ENCODE measurements at regions not wholly inside any gene's neighbourhood (a gene's known extent, or its start where the extent isn't known, plus 50 kb on each side); places are given as distances from the start of the nearest gene placed in this dataset.

DNA sequence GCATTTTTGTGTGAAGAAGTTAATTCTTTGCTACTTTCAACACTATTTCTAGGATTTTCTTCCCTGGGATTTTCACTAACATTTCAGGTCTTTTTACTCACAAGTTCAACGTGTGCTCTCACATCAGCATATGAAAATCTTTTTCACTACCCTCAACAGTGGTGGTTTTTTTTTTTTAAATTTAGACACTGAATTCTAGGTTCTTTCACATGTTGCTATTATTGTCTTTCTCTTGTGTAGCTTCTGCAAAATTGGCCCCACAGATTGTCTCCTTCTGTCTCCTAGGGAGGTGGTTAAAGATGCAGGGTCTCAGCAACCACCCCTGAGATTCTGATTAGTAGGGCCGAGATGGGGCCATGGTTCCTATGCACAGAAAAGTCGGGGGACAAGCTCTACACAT, 165.0 kb upstream of the GPR26 start:
- TF ChIP-seq, protein P1, sequence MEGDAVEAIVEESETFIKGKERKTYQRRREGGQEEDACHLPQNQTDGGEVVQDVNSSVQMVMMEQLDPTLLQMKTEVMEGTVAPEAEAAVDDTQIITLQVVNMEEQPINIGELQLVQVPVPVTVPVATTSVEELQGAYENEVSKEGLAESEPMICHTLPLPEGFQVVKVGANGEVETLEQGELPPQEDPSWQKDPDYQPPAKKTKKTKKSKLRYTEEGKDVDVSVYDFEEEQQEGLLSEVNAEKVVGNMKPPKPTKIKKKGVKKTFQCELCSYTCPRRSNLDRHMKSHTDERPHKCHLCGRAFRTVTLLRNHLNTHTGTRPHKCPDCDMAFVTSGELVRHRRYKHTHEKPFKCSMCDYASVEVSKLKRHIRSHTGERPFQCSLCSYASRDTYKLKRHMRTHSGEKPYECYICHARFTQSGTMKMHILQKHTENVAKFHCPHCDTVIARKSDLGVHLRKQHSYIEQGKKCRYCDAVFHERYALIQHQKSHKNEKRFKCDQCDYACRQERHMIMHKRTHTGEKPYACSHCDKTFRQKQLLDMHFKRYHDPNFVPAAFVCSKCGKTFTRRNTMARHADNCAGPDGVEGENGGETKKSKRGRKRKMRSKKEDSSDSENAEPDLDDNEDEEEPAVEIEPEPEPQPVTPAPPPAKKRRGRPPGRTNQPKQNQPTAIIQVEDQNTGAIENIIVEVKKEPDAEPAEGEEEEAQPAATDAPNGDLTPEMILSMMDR (IDR thresholded peaks at IDR 0.05) = no peak
- Histone ChIP-seq H3K27me3 (ENCODE audit: insufficient read depth in 3 of 3, low read length in 2 of 3) (peaks cover 0 to 12% (median 0%) of the 10 kb centered on the region in 3 donors), H3K9me3 (no peaks in the 10 kb centered on the region), H3K27ac (no peak overlapping the region), H3K4me3 (no peak overlapping the region), H3K4me1 (no peaks in the 10 kb centered on the region), H3K36me3 (ENCODE audit: insufficient read depth in 1 of 2, low read depth in 1 of 2) (no peaks in the 10 kb centered on the region)
- no peak for DNase-seq
- no peak for ATAC-seq
- intact Hi-C loops (cut with DNase I) = no loop called here
- WGBS, 3 donors = 81 to 90% (median 83%) methylated on average over 3 of the region's 3 CpGs

DNA sequence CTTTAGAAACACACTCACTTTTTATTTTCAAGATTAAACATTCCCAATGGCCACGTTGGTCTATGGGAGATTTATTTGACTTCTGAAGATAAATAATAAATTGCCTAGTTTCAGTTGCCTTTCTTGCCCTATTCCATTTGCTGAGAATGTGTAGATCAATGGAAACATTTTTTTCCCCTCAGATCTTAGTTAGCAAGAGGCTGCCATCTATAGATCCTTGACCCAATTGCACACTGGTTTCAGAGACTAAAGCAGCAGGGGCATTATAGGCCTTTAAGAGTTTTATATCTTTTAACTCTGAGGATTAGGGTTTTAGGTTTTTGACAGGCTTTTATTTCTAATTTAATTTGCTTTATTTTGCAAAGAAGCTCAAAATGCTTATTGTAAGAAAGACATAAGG, 163.2 kb upstream of the GPR26 start:
- no peak for DNase-seq
- ATAC-seq = no peak
- Histone ChIP-seq H3K4me3 (no peak overlapping the region), H3K4me1 (no peaks in the 10 kb centered on the region), H3K27ac (no peak overlapping the region), H3K36me3 (ENCODE audit: insufficient read depth in 1 of 2, low read depth in 1 of 2) (no peaks in the 10 kb centered on the region), H3K27me3 (ENCODE audit: insufficient read depth in 3 of 3, low read length in 2 of 3) (peaks cover 0 to 12% (median 0%) of the 10 kb centered on the region in 3 donors), H3K9me3 (no peaks in the 10 kb centered on the region)
- intact Hi-C loops (cut with DNase I) = no loop called here
- TF ChIP-seq, protein P1 (IDR thresholded peaks at IDR 0.05) = no peak
- 72 to 74% (median 74%) methylated on average over 1 of the region's 1 CpG for WGBS, 3 donors

DNA sequence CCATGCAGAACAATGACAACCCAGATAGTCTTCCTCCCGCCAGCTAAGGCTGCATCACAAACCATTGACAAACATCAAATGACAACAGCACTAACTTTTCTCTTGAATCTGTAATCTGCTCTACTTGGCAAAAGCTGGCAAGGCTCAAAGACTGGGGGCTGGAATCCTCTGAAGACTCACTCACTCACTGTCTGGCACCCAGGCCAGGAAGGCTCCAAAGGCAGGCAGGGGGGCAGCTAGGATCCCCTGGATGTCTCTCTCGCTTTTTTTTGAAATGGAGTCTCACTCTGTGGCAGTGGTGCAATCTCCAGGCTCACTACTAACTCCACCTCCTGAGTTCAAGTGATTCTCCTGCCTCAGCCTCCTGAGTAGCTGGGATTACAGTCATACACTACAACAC, 159.7 kb upstream of the GPR26 start:
- H3K36me3 ChIP-seq (ENCODE audit: insufficient read depth in 1 of 2, low read depth in 1 of 2) = no peaks in the 10 kb centered on the region
- WGBS, 3 donors = 84 to 89% (median 88%) methylated on average over 2 of the region's 2 CpGs
- DNase-seq = no peak
- no peak for ATAC-seq
- H3K9me3 ChIP-seq = no peaks in the 10 kb centered on the region
- H3K4me1 ChIP-seq = no peaks in the 10 kb centered on the region
- no peak overlapping the region for H3K27ac ChIP-seq
- H3K27me3 ChIP-seq (ENCODE audit: insufficient read depth in 3 of 3, low read length in 2 of 3) = peaks cover 0 to 6% (median 0%) of the 10 kb centered on the region in 3 donors
- intact Hi-C loops (cut with DNase I) = no loop called here
- H3K4me3 ChIP-seq = no peak overlapping the region
- TF ChIP-seq, protein P1 (IDR thresholded peaks at IDR 0.05) = no peak

DNA sequence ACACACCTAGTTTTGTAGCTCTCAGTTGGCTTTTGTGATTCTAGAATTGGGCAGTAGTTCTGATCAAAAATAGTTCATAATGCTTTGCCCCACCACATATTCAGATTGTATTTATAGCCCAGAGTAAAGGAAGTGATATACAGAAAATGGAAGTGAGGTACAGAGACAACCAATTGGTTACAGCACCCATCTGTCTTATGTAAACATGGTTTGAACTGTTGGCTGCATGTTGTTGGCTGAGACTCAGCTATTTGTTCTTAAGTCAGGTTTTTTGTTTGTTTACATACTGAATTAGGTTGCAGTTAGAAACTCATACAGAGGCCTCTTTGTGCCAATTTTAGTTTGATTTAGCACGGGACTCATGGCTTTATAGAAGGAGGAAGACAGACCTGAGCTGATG, 158.9 kb upstream of the GPR26 start:
- intact Hi-C loops (cut with DNase I) = no loop called here
- H3K27ac ChIP-seq = no peak overlapping the region
- no peaks in the 10 kb centered on the region for H3K36me3 ChIP-seq (ENCODE audit: insufficient read depth in 1 of 2, low read depth in 1 of 2)
- no peak for ATAC-seq
- no peaks in the 10 kb centered on the region for H3K4me1 ChIP-seq
- peaks cover 0 to 2% (median 0%) of the 10 kb centered on the region in 3 donors for H3K27me3 ChIP-seq (ENCODE audit: insufficient read depth in 3 of 3, low read length in 2 of 3)
- TF ChIP-seq, protein P1 (IDR thresholded peaks at IDR 0.05) = no peak
- 48 to 63% (median 52%) methylated on average over 1 of the region's 1 CpG for WGBS, 3 donors
- H3K4me3 ChIP-seq = no peak overlapping the region
- DNase-seq = no peak
- H3K9me3 ChIP-seq = no peaks in the 10 kb centered on the region

DNA sequence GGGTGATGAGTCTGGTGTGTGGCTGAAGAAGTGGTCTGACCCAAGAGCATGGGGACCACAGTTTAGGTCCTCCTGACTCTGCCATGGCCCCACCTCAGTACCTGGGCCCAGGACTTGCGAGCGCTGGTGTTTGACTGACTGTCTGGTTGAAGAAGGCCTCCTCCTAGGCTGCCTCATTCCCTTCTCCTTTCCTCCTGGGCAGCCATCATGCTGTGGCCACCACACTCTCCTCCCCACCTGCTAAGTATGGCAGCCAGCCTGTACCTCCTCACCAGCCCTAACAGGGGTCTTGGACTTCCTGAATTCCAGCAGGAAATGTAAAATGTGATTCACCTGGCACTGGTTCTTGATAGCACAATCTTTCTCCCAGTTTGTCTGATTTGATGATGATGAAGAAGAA, 156.8 kb upstream of the GPR26 start:
- Histone ChIP-seq H3K27ac (no peak overlapping the region), H3K27me3 (ENCODE audit: insufficient read depth in 3 of 3, low read length in 2 of 3) (peaks cover 0 to 6% (median 3%) of the 10 kb centered on the region in 3 donors), H3K4me3 (no peak overlapping the region), H3K36me3 (ENCODE audit: insufficient read depth in 1 of 2, low read depth in 1 of 2) (no peaks in the 10 kb centered on the region), H3K4me1 (no peaks in the 10 kb centered on the region), H3K9me3 (no peaks in the 10 kb centered on the region)
- TF ChIP-seq, protein P1 (IDR thresholded peaks at IDR 0.05) = no peak
- 94 to 100% (median 97%) methylated on average over 2 of the region's 2 CpGs for WGBS, 3 donors
- ATAC-seq (no peak), DNase-seq (no peak)
- intact Hi-C loops (cut with DNase I) = no loop called here
